ENCODE measurements at regions not wholly inside any gene's neighbourhood (a gene's known extent, or its start where the extent isn't known, plus 50 kb on each side); places are given as distances from the start of the nearest gene placed in this dataset.

- TF ChIP-seq, protein P1, sequence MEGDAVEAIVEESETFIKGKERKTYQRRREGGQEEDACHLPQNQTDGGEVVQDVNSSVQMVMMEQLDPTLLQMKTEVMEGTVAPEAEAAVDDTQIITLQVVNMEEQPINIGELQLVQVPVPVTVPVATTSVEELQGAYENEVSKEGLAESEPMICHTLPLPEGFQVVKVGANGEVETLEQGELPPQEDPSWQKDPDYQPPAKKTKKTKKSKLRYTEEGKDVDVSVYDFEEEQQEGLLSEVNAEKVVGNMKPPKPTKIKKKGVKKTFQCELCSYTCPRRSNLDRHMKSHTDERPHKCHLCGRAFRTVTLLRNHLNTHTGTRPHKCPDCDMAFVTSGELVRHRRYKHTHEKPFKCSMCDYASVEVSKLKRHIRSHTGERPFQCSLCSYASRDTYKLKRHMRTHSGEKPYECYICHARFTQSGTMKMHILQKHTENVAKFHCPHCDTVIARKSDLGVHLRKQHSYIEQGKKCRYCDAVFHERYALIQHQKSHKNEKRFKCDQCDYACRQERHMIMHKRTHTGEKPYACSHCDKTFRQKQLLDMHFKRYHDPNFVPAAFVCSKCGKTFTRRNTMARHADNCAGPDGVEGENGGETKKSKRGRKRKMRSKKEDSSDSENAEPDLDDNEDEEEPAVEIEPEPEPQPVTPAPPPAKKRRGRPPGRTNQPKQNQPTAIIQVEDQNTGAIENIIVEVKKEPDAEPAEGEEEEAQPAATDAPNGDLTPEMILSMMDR (IDR thresholded peaks at IDR 0.05), result no peak
- TF ChIP-seq POLR2A (IDR thresholded peaks at IDR 0.05), result no peak
Measured at GRCh38 chrX:63453571-63453970, 102.4 kb upstream of the SPIN4 start.

Data from thyroid gland (tissue), 4 donors.